Lung (tissue), 11 donors: ENCODE measurements at regions not wholly inside any gene's neighbourhood (a gene's known extent, or its start where the extent isn't known, plus 50 kb on each side); places are given as distances from the start of the nearest gene placed in this dataset.

Experiments
- ATAC-seq: fragments of 200-7000 bp; cut with Tn5 transposase; one replicate; pipeline ENCODE4 v1.9.1; 2020; ENCODE audit warnings: moderate number of reproducible peaks; ENCODE audit not compliant: insufficient read depth, low FRiP score
- DNase-seq, 3 donors: peaks; one replicate each; pipeline ENCODE4 v3.0.0-alpha.2; 2013 to 2017
- H3K27ac ChIP-seq, 2 donors: one replicate each; pipeline ENCODE4 v1.5.1; 2013; ENCODE audit warnings: mild to moderate bottlenecking in 2 of 2, moderate library complexity in 2 of 2, control low read depth in 1 of 2, inconsistent platforms in 1 of 2, low read depth in 1 of 2, low read length in 1 of 2
- H3K27me3 ChIP-seq, 3 donors: one replicate each; pipeline ENCODE4 v1.5.1; 2013; ENCODE audit warnings: low read length in 2 of 3; ENCODE audit not compliant: control insufficient read depth in 3 of 3, insufficient read depth in 3 of 3
- H3K36me3 ChIP-seq, 4 donors: one replicate each; pipeline ENCODE4 v1.5.1; 2013; ENCODE audit warnings: low read length in 4 of 4, mild to moderate bottlenecking in 1 of 4, moderate library complexity in 1 of 4; ENCODE audit not compliant: control insufficient read depth in 4 of 4, insufficient read depth in 4 of 4
- H3K4me1 ChIP-seq, 5 donors: one replicate each; pipeline ENCODE4 v1.5.1; 2013; ENCODE audit warnings: low read length in 5 of 5, mild to moderate bottlenecking in 2 of 5, moderate library complexity in 1 of 5; ENCODE audit not compliant: control insufficient read depth in 5 of 5, insufficient read depth in 5 of 5
- H3K4me3 ChIP-seq: one replicate; pipeline ENCODE4 v1.5.1; 2013; ENCODE audit warnings: mild to moderate bottlenecking, control low read depth, moderate library complexity
- H3K9ac ChIP-seq, 2 donors: one replicate each; pipeline ENCODE4 v1.5.1; 2013; ENCODE audit warnings: low read length in 2 of 2, control low read depth in 1 of 2; ENCODE audit not compliant: insufficient read depth in 1 of 2
- H3K9me3 ChIP-seq, 4 donors: one replicate each; pipeline ENCODE4 v1.5.1; 2013; ENCODE audit warnings: low read length in 3 of 4, mild to moderate bottlenecking in 1 of 4, moderate library complexity in 1 of 4; ENCODE audit not compliant: control insufficient read depth in 4 of 4, insufficient read depth in 3 of 4
- CTCF ChIP-seq: IDR thresholded peaks from 2 replicates; pipeline ENCODE4 v1.5.1; 2012; ENCODE audit warnings: mild to moderate bottlenecking; ENCODE audit errors: control extremely low read depth, extremely low read depth
- WGBS, 2 donors: extraction: QIAGEN DNeasy Blood & Tissue Kit; methylation state at CpG; one replicate each; pipeline ENCODE4 v1.1.7; 2013; 5-methylcytosine and 5-hydroxymethylcytosine counted together
- donor health status: control.
- donor health status: control.
- donor health status: Bipolar disorder and iron deficiency.
- donor health status: healthy.
- donor health status: DM: yes; HTN: yes; CAD: no.

GRCh38 chr4:26023203-26023972 is 109.4 kb downstream of the SMIM20 start:
- Histone ChIP-seq H3K4me3 (no peak overlapping the region), H3K27ac (peak overlapping the region in 1 of 2 donors; percentile 80), H3K4me1 (peaks cover 0 to 20% (median 3%) of the 10 kb centered on the region in 5 donors), H3K36me3 (no peaks in the 10 kb centered on the region), H3K9ac (no peak overlapping the region), H3K9me3 (no peaks in the 10 kb centered on the region), H3K27me3 (no peaks in the 10 kb centered on the region)
- no peak for ATAC-seq
- no peak for TF ChIP-seq CTCF
- no peak for DNase-seq
- 69 to 77% methylated on average over 11 of the region's 11 CpGs for WGBS, 2 donors

GRCh38 chr4:26024079-26024478 is 110.1 kb downstream of the SMIM20 start:
- H3K4me3 ChIP-seq, result no peak overlapping the region
- peaks cover 0 to 26% (median 5%) of the 10 kb centered on the region in 5 donors for H3K4me1 ChIP-seq
- 89 to 92% methylated on average over 5 of the region's 5 CpGs for WGBS, 2 donors
- no peak for TF ChIP-seq CTCF
- H3K9me3 ChIP-seq, result no peaks in the 10 kb centered on the region
- no peak overlapping the region for H3K9ac ChIP-seq
- DNase-seq, result no peak
- H3K27me3 ChIP-seq, result no peaks in the 10 kb centered on the region
- no peak overlapping the region for H3K27ac ChIP-seq
- ATAC-seq, result no peak
- no peaks in the 10 kb centered on the region for H3K36me3 ChIP-seq

GRCh38 chr4:26028133-26028792 is 114.2 kb downstream of the SMIM20 start:
- ATAC-seq (no peak), DNase-seq (no peak)
- H3K27ac ChIP-seq, result no peak overlapping the region
- no peaks in the 10 kb centered on the region for H3K27me3 ChIP-seq
- no peak overlapping the region for H3K9ac ChIP-seq
- H3K4me3 ChIP-seq, result no peak overlapping the region
- 90% methylated on average over 22 of the region's 22 CpGs for WGBS, 2 donors
- no peak for TF ChIP-seq CTCF
- peaks cover 0 to 28% (median 14%) of the 10 kb centered on the region in 5 donors for H3K4me1 ChIP-seq
- H3K36me3 ChIP-seq, result no peaks in the 10 kb centered on the region
- no peaks in the 10 kb centered on the region for H3K9me3 ChIP-seq
